SK-N-SH (cell line): ENCODE measurements at regions not wholly inside any gene's neighbourhood (a gene's known extent, or its start where the extent isn't known, plus 50 kb on each side); places are given as distances from the start of the nearest gene placed in this dataset.
A peak's percentile ranks its signal among the peaks of the same experiment; 100 is the strongest.

Source experiments
- CTCF ChIA-PET: fragments of 300-600, 350-600 bp; formaldehyde crosslinking; extraction: SDS; loops from one replicate; lab custom pipeline; 2021; lab: Yijun Ruan, JAX
- POLR2A ChIA-PET: fragments of 350-600 bp; sonication (Branson Sonifier 250); formaldehyde crosslinking; extraction: SDS; loops from one replicate; lab custom pipeline; 2020; ENCODE audit warnings: antibody characterized with exemption, inconsistent platforms; lab: Yijun Ruan, JAX
- DNase-seq: peaks from one replicate; pipeline ENCODE4 v3.0.0; 2012
- H2AFZ ChIP-seq: fragments of 200-600 bp; sonication (generic); 2 replicates; pipeline ENCODE4 v1.8.1; 2016; ENCODE audit warnings: antibody characterized with exemption, mild to moderate bottlenecking, low read depth
- H3F3A ChIP-seq: fragments of 200-600 bp; sonication (generic); replicated peaks from 2 replicates; pipeline ENCODE3; 2016; ENCODE audit warnings: antibody characterized with exemption, mild to moderate bottlenecking; ENCODE audit not compliant: insufficient read depth
- H3K27ac ChIP-seq, 2 experiments: fragments of 200-500 bp in 1 of 2; fragments of 200-600 bp in 1 of 2; sonication (Bioruptor generic) in 1 of 2; sonication (generic), shearing (Covaris generic) in 1 of 2; 2 replicates each; pipeline versions ENCODE4 v1.5.1 to v1.6.1; 2014 to 2016; ENCODE audit warnings: low read depth in 2 of 2, inconsistent platforms in 1 of 2, low read length in 1 of 2, mild to moderate bottlenecking in 1 of 2, mixed read lengths in 1 of 2
- H3K27me3 ChIP-seq: fragments of 200-600 bp; sonication (generic), shearing (Covaris generic); 2 replicates; pipeline ENCODE4 v1.6.1; 2016; ENCODE audit warnings: mixed run types; ENCODE audit not compliant: insufficient read depth
- H3K36me3 ChIP-seq, 2 experiments: fragments of 200-500 bp in 1 of 2; fragments of 200-600 bp in 1 of 2; sonication (Bioruptor generic) in 1 of 2; sonication (generic) in 1 of 2; replicated peaks in 1 of 2; 2 replicates each; pipeline versions ENCODE3 to v1.5.1; 2014 to 2016; ENCODE audit warnings: low read length in 1 of 2, mild to moderate bottlenecking in 1 of 2; ENCODE audit not compliant: insufficient read depth in 2 of 2, control insufficient read depth in 1 of 2
- H3K4me1 ChIP-seq, 2 experiments: fragments of 200-500 bp in 1 of 2; fragments of 200-600 bp in 1 of 2; sonication (Bioruptor generic) in 1 of 2; sonication (generic), shearing (Covaris generic) in 1 of 2; 2 replicates each; pipeline versions ENCODE4 v1.5.1 to v1.6.1; 2014 to 2016; ENCODE audit warnings: low read depth in 1 of 2, low read length in 1 of 2, mixed run types in 1 of 2; ENCODE audit not compliant: insufficient read depth in 2 of 2, control insufficient read depth in 1 of 2
- H3K4me2 ChIP-seq: fragments of 200-600 bp; sonication (generic), shearing (Covaris generic); 2 replicates; pipeline ENCODE4 v1.6.1; 2017; ENCODE audit warnings: mixed run types
- H3K4me3 ChIP-seq, 2 experiments: fragments of 200-500 bp in 1 of 2; fragments of 200-600 bp in 1 of 2; sonication (Bioruptor generic) in 1 of 2; sonication (generic), shearing (Covaris generic) in 1 of 2; 2 replicates each; pipeline versions ENCODE4 v1.5.1 to v1.8.1; 2014 to 2016; ENCODE audit warnings: low read depth in 2 of 2, inconsistent platforms in 1 of 2, low read length in 1 of 2, mild to moderate bottlenecking in 1 of 2, mixed read lengths in 1 of 2, moderate library complexity in 1 of 2
- H3K79me2 ChIP-seq: fragments of 200-600 bp; sonication (generic); 2 replicates; pipeline ENCODE4 v1.8.1; 2017; ENCODE audit warnings: mild to moderate bottlenecking; ENCODE audit not compliant: insufficient read depth
- H3K9ac ChIP-seq: fragments of 200-600 bp; sonication (generic); 2 replicates; pipeline ENCODE4 v1.6.1; 2017; ENCODE audit warnings: mixed run types
- H3K9me2 ChIP-seq: fragments of 200-600 bp; sonication (generic); 2 replicates; pipeline ENCODE4 v1.6.1; 2017; ENCODE audit warnings: mixed run types
- H3K9me3 ChIP-seq: fragments of 200-600 bp; sonication (generic); 2 replicates; pipeline ENCODE4 v1.6.1; 2017; ENCODE audit warnings: mixed run types, mild to moderate bottlenecking, moderate library complexity
- H4K20me1 ChIP-seq: fragments of 200-600 bp; sonication (generic); 2 replicates; pipeline ENCODE4 v1.6.1; 2017; ENCODE audit warnings: mild to moderate bottlenecking, mixed run types; ENCODE audit not compliant: insufficient read depth
- CTCF ChIP-seq: fragments of 200-600 bp; sonication (generic); IDR thresholded peaks from 2 replicates; pipeline ENCODE4 v1.6.1; 2017; ENCODE audit warnings: antibody characterized with exemption, mild to moderate bottlenecking, moderate library complexity
- ELF1 ChIP-seq: IDR thresholded peaks from 2 replicates; pipeline ENCODE4 v1.4.0; 2012
- EP300 ChIP-seq, 2 experiments: IDR thresholded peaks; 2 replicates each; pipeline versions ENCODE4 v1.4.0 to v1.6.1; 2012; ENCODE audit warnings: borderline replicate concordance in 1 of 2, low read depth in 1 of 2, low read length in 1 of 2
- EZH2phosphoT487 ChIP-seq: fragments of 200-600 bp; sonication (generic); IDR thresholded peaks from 2 replicates; pipeline ENCODE4 v1.6.1; 2017; ENCODE audit warnings: low read depth, mixed run types, mild to moderate bottlenecking, antibody characterized with exemption, moderate library complexity, borderline replicate concordance
- FOXJ3 ChIP-seq: sonication (generic); formaldehyde crosslinking; IDR thresholded peaks from 2 replicates; pipeline ENCODE4 v1.5.1; 2020; ENCODE audit warnings: mild to moderate bottlenecking, missing genetic modification reagents
- GABPA ChIP-seq: IDR thresholded peaks from 2 replicates; pipeline ENCODE4 v1.4.0; 2012; ENCODE audit warnings: low read depth, mild to moderate bottlenecking
- GATA2 ChIP-seq: sonication (generic); formaldehyde crosslinking; IDR thresholded peaks from 2 replicates; pipeline ENCODE4 v1.5.0; 2020; ENCODE audit warnings: mild to moderate bottlenecking, missing genetic modification reagents
- JUND ChIP-seq: IDR thresholded peaks from 2 replicates; pipeline ENCODE4 v1.4.0; 2012
- MEF2A ChIP-seq: IDR thresholded peaks from 2 replicates; pipeline ENCODE4 v1.4.0; 2012; ENCODE audit warnings: low read depth, borderline replicate concordance
- NRF1 ChIP-seq: IDR thresholded peaks from 2 replicates; pipeline ENCODE4 v1.6.1; 2012; ENCODE audit warnings: low read depth, mild to moderate bottlenecking, low read length
- RCOR1 ChIP-seq: fragments of 150-350 bp; IDR thresholded peaks from 2 replicates; pipeline ENCODE4 v1.6.1; 2017; ENCODE audit warnings: antibody characterized with exemption, low read length
- REST ChIP-seq: IDR thresholded peaks from 2 replicates; pipeline ENCODE4 v1.6.1; 2012; ENCODE audit warnings: mild to moderate bottlenecking, low read depth, low read length, moderate library complexity
- RFX5 ChIP-seq: IDR thresholded peaks from 2 replicates; pipeline ENCODE4 v1.6.1; 2012; ENCODE audit warnings: mild to moderate bottlenecking, improper control_type of control experiment, low read length
- RXRA ChIP-seq: IDR thresholded peaks from 2 replicates; pipeline ENCODE4 v1.4.0; 2012; ENCODE audit warnings: low read depth, mild to moderate bottlenecking, borderline replicate concordance
- SIN3A ChIP-seq: IDR thresholded peaks from 2 replicates; pipeline ENCODE4 v1.6.1; 2012; ENCODE audit warnings: low read depth, mild to moderate bottlenecking, low read length, moderate library complexity, borderline replicate concordance
- SMC3 ChIP-seq: IDR thresholded peaks from 2 replicates; pipeline ENCODE4 v1.6.1; 2012; ENCODE audit warnings: low read depth, low read length, improper control_type of control experiment
- TAF1 ChIP-seq: IDR thresholded peaks from 2 replicates; pipeline ENCODE4 v1.6.1; 2012; ENCODE audit warnings: low read depth, mild to moderate bottlenecking, low read length, moderate library complexity, borderline replicate concordance
- TCF12 ChIP-seq: IDR thresholded peaks from 2 replicates; pipeline ENCODE4 v1.4.0; 2012
- TEAD4 ChIP-seq: IDR thresholded peaks from 2 replicates; pipeline ENCODE4 v1.4.0; 2012; ENCODE audit warnings: mild to moderate bottlenecking, borderline replicate concordance; ENCODE audit not compliant: insufficient read depth
- WGBS: methylation state at CpG from one replicate; pipeline ENCODE4 v1.1.6; 2017; ENCODE audit warnings: low lambda C conversion rate; 5-methylcytosine and 5-hydroxymethylcytosine counted together
- TF ChIP-seq, protein P1 (sequence below): IDR thresholded peaks from 2 replicates; pipeline ENCODE4 v1.4.0; 2012; ENCODE audit warnings: low read depth, borderline replicate concordance
- TF ChIP-seq, protein P2 (sequence below): fragments of 150-350 bp; IDR thresholded peaks from 2 replicates; pipeline ENCODE4 v1.6.1; 2016; ENCODE audit warnings: mild to moderate bottlenecking, low read depth, low read length
- TF ChIP-seq, protein P3 (sequence below): IDR thresholded peaks from 2 replicates; pipeline ENCODE4; 2012

DNA sequence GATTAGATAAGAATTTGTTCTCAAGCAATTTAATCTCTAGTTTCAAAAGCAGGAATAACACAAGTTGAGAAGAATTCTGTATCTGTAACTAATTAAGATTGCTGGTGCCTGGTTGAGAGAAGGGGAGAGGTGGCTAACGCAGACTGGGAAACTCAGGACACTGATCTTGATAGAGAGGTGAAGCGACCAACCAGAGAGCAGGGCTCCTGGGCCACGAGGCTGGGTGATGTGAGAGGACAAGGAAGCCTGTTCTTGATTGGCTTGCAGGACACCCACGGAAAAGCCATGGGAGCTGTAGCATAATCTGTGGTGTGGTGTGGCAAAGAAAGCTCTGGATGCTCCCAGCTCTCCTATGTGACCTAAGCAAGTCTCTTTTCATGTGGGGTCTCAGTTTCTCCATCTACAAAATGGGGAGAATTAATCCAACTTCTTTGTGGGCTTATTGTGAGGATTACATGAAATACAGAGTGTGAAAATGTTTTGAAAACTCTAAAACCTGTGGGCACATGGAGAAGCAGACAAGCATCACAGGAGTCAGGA, 594.1 kb upstream of the BRINP1 start (continued):
- TF ChIP-seq MEF2A (no peak), RFX5 (no peak), EZH2phosphoT487 (no peak), TEAD4 (no peak), TAF1 (no peak), FOXJ3 (no peak), SMC3 (no peak), GABPA (no peak), JUND (no peak), TCF12 (peak; percentile 18; the same call in 1 of the 2 replicates), EP300 (IDR thresholded peaks at IDR 0.05; ENCODE audit: borderline replicate concordance in 1 of 2, low read depth in 1 of 2, low read length in 1 of 2) (no peak)
- TF ChIP-seq, protein P1, sequence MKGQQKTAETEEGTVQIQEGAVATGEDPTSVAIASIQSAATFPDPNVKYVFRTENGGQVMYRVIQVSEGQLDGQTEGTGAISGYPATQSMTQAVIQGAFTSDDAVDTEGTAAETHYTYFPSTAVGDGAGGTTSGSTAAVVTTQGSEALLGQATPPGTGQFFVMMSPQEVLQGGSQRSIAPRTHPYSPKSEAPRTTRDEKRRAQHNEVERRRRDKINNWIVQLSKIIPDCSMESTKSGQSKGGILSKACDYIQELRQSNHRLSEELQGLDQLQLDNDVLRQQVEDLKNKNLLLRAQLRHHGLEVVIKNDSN = peak; percentile 63; the same call in 1 of the 2 replicates
- TF ChIP-seq, protein P2, sequence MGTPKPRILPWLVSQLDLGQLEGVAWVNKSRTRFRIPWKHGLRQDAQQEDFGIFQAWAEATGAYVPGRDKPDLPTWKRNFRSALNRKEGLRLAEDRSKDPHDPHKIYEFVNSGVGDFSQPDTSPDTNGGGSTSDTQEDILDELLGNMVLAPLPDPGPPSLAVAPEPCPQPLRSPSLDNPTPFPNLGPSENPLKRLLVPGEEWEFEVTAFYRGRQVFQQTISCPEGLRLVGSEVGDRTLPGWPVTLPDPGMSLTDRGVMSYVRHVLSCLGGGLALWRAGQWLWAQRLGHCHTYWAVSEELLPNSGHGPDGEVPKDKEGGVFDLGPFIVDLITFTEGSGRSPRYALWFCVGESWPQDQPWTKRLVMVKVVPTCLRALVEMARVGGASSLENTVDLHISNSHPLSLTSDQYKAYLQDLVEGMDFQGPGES = no peak
- TF ChIP-seq, protein P3, sequence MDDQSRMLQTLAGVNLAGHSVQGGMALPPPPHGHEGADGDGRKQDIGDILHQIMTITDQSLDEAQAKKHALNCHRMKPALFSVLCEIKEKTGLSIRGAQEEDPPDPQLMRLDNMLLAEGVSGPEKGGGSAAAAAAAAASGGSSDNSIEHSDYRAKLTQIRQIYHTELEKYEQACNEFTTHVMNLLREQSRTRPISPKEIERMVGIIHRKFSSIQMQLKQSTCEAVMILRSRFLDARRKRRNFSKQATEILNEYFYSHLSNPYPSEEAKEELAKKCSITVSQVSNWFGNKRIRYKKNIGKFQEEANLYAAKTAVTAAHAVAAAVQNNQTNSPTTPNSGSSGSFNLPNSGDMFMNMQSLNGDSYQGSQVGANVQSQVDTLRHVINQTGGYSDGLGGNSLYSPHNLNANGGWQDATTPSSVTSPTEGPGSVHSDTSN = peak; percentile 88
- TF ChIP-seq, all 33 proteins: peak for 5

GRCh38 chr9:119961774-119962424, 592.7 kb upstream of the BRINP1 start:
- WGBS = 16% methylated on average over 15 of the region's 19 CpGs
- Histone ChIP-seq H4K20me1 (no peaks in the 10 kb centered on the region), H3K27me3 (no peaks in the 10 kb centered on the region), H3K27ac (no peak overlapping the region), H3K9ac (no peak overlapping the region), H3K9me2 (no peaks in the 10 kb centered on the region), H3F3A (no peaks in the 10 kb centered on the region), H3K4me2 (no peak overlapping the region), H3K9me3 (no peaks in the 10 kb centered on the region), H3K36me3 (no peaks in the 10 kb centered on the region), H3K4me3 (peak overlapping the region in 1 of 2 experiments; percentile 46; a peak in 1 of 4 replicates), H3K4me1 (peaks cover 0 to 9% of the 10 kb centered on the region in 2 experiments; a peak in 2 of 4 replicates), H2AFZ (peak overlapping the region; percentile 70), H3K79me2 (no peaks in the 10 kb centered on the region)
- ChIA-PET POLR2A (no interaction called here), CTCF (interaction anchor here (0.6 to 4.2 kb wide), 10 partner anchors 14 to 591 kb away, joined by 3 to 15 read pairs (median 3); no protein-coding TSS in a partner anchor)
- DNase-seq = peak; percentile 73
- no peak for TF ChIP-seq RCOR1
- no peak for TF ChIP-seq RXRA
- no peak for TF ChIP-seq GATA2 (CRISPR knock-in tag)
- TF ChIP-seq SIN3A = no peak
- TF ChIP-seq, protein P1 = no peak
- TF ChIP-seq MEF2A = no peak
- TF ChIP-seq ELF1 = no peak
- no peak for TF ChIP-seq GABPA
- TF ChIP-seq CTCF = peak; percentile 87
- peak; percentile 27; the same call in 1 of the 2 replicates for TF ChIP-seq NRF1
- TF ChIP-seq REST = no peak
